Peyer's patch (tissue), 4 donors: ENCODE measurements at regions not wholly inside any gene's neighbourhood (a gene's known extent, or its start where the extent isn't known, plus 50 kb on each side); places are given as distances from the start of the nearest gene placed in this dataset.

Source experiments
- CTCF ChIP-seq, 6 experiments: fragments of 450-650 bp in 4 of 6; fragments of 200-600 bp in 2 of 6; sonication (generic) in 1 of 6; IDR thresholded peaks; one replicate each; pipeline ENCODE4 v1.5.1; 2017 to 2019; ENCODE audit warnings: antibody characterized with exemption in 6 of 6, mild to moderate bottlenecking in 3 of 6, moderate library complexity in 1 of 6
- POLR2A ChIP-seq, 2 donors: fragments of 450-650 bp; IDR thresholded peaks; one replicate each; pipeline ENCODE4 v1.5.1; 2017; ENCODE audit warnings: antibody characterized with exemption in 2 of 2, mild to moderate bottlenecking in 2 of 2, moderate library complexity in 2 of 2

GRCh38 chr2:136305517-136306192 lies 187.7 kb upstream of the CXCR4 start:
- TF ChIP-seq CTCF (IDR thresholded peaks at IDR 0.05) (no peak), POLR2A (IDR thresholded peaks at IDR 0.05) (no peak)
